ENCODE measurements at regions not wholly inside any gene's neighbourhood (a gene's known extent, or its start where the extent isn't known, plus 50 kb on each side); places are given as distances from the start of the nearest gene placed in this dataset.

GRCh38 chr7:69498671-69499070 is 99.6 kb upstream of the AUTS2 start:
- TF ChIP-seq CTCF (IDR thresholded peaks at IDR 0.05; ENCODE audit: insufficient read depth, low read depth, low read length) (no peak), EZH2 (IDR thresholded peaks at IDR 0.05; ENCODE audit: insufficient read depth, low read length) (no peak)

Measured in astrocyte (in vitro differentiated cells and primary cell).